ENCODE measurements at regions not wholly inside any gene's neighbourhood (a gene's known extent, or its start where the extent isn't known, plus 50 kb on each side); places are given as distances from the start of the nearest gene placed in this dataset.

- DNase-seq = no peak
These were observed 186.8 kb upstream of the PRLR start for GRCh38 chr5:35417040-35417439.

GRCh38 chr5:35416217-35416988 lies 186.1 kb upstream of the PRLR start:
- no peak for DNase-seq

GRCh38 chr5:35415309-35415708 lies 185.0 kb upstream of the PRLR start:
- DNase-seq = no peak

- no peak for DNase-seq
These were observed 179.1 kb upstream of the PRLR start for GRCh38 chr5:35409361-35409760.

GRCh38 chr5:35408146-35408545 lies 177.9 kb upstream of the PRLR start:
- DNase-seq = no peak

- no peak for DNase-seq
These were observed 177.4 kb upstream of the PRLR start for GRCh38 chr5:35407697-35408096.

- no peak for DNase-seq
These were observed 175.7 kb upstream of the PRLR start for GRCh38 chr5:35405938-35406337.

GRCh38 chr5:35404701-35405100 lies 174.4 kb upstream of the PRLR start:
- DNase-seq = no peak

- no peak for DNase-seq
These were observed 163.6 kb upstream of the PRLR start for GRCh38 chr5:35393901-35394300.

- DNase-seq = no peak
These were observed 154.4 kb upstream of the PRLR start for GRCh38 chr5:35384658-35385057.

GRCh38 chr5:35383041-35383440 lies 152.8 kb upstream of the PRLR start:
- no peak for DNase-seq

- no peak for DNase-seq
These were observed 147.4 kb upstream of the PRLR start for GRCh38 chr5:35377653-35378052.

GRCh38 chr5:35374584-35374983 lies 144.3 kb upstream of the PRLR start:
- DNase-seq = no peak

GRCh38 chr5:35373249-35373648 lies 143.0 kb upstream of the PRLR start:
- DNase-seq = no peak

GRCh38 chr5:35372482-35372881 lies 142.2 kb upstream of the PRLR start:
- DNase-seq = no peak

- DNase-seq = no peak
These were observed 141.7 kb upstream of the PRLR start for GRCh38 chr5:35371951-35372426.

- DNase-seq = no peak
These were observed 140.6 kb upstream of the PRLR start for GRCh38 chr5:35370871-35371270.

- DNase-seq = no peak
These were observed 139.9 kb upstream of the PRLR start for GRCh38 chr5:35369965-35370790.

GRCh38 chr5:35367526-35367925 lies 137.2 kb upstream of the PRLR start:
- no peak for DNase-seq

GRCh38 chr5:35365758-35366157 lies 135.5 kb upstream of the PRLR start:
- no peak for DNase-seq

- DNase-seq = no peak
These were observed 134.1 kb upstream of the PRLR start for GRCh38 chr5:35364350-35364749.

- DNase-seq = no peak
These were observed 133.2 kb upstream of the PRLR start for GRCh38 chr5:35363387-35363965.

GRCh38 chr5:35362772-35363171 lies 132.5 kb upstream of the PRLR start:
- no peak for DNase-seq

- no peak for DNase-seq
These were observed 130.4 kb upstream of the PRLR start for GRCh38 chr5:35360671-35361070.

All from RPMI8226 (cell line).